Upper lobe of left lung (tissue), 4 donors: ENCODE measurements at regions not wholly inside any gene's neighbourhood (a gene's known extent, or its start where the extent isn't known, plus 50 kb on each side); places are given as distances from the start of the nearest gene placed in this dataset.
"Not testable (repeated sequence)": the region's sequence is repeated elsewhere in the genome, so short reads cannot be mapped to it uniquely, and the experiment has no call there.

Experiments
- POLR2A ChIP-seq, 4 donors: fragments of 450-650 bp; IDR thresholded peaks; one replicate each; pipeline ENCODE4 v1.5.1; 2016 to 2017; ENCODE audit warnings: antibody characterized with exemption in 4 of 4, mild to moderate bottlenecking in 2 of 4
- TF ChIP-seq, protein P1 (sequence below), 6 experiments: fragments of 450-650 bp in 4 of 6; fragments of 200-600 bp in 2 of 6; sonication (generic) in 2 of 6; IDR thresholded peaks; one replicate each; pipeline ENCODE4 v1.5.1; 2016 to 2019; ENCODE audit warnings: antibody characterized with exemption in 6 of 6

- TF ChIP-seq, protein P1, sequence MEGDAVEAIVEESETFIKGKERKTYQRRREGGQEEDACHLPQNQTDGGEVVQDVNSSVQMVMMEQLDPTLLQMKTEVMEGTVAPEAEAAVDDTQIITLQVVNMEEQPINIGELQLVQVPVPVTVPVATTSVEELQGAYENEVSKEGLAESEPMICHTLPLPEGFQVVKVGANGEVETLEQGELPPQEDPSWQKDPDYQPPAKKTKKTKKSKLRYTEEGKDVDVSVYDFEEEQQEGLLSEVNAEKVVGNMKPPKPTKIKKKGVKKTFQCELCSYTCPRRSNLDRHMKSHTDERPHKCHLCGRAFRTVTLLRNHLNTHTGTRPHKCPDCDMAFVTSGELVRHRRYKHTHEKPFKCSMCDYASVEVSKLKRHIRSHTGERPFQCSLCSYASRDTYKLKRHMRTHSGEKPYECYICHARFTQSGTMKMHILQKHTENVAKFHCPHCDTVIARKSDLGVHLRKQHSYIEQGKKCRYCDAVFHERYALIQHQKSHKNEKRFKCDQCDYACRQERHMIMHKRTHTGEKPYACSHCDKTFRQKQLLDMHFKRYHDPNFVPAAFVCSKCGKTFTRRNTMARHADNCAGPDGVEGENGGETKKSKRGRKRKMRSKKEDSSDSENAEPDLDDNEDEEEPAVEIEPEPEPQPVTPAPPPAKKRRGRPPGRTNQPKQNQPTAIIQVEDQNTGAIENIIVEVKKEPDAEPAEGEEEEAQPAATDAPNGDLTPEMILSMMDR (IDR thresholded peaks at IDR 0.05): not testable (repeated sequence)
- TF ChIP-seq POLR2A (IDR thresholded peaks at IDR 0.05): not testable (repeated sequence)
Observed at GRCh38 chr3:194888062-194888461, 202.4 kb downstream of the FAM43A start.
